ENCODE measurements at regions not wholly inside any gene's neighbourhood (a gene's known extent, or its start where the extent isn't known, plus 50 kb on each side); places are given as distances from the start of the nearest gene placed in this dataset.

- Histone ChIP-seq H2AFZ (ENCODE audit: low read depth, low read length) (no peak overlapping the region), H3K4me1 (ENCODE audit: low read length) (no peaks in the 10 kb centered on the region), H3K79me2 (ENCODE audit: low read length) (no peaks in the 10 kb centered on the region), H3K4me2 (ENCODE audit: low read length) (no peak overlapping the region), H3K27me3 (ENCODE audit: low read depth, low read length) (no peaks in the 10 kb centered on the region), H3K9me3 (ENCODE audit: insufficient read depth, low read length) (no peaks in the 10 kb centered on the region), H4K20me1 (ENCODE audit: insufficient read depth, low read length) (no peaks in the 10 kb centered on the region), H3K36me3 (replicated peaks; ENCODE audit: low read depth, low read length) (no peaks in the 10 kb centered on the region), H3K27ac (ENCODE audit: low read length) (no peak overlapping the region), H3K9ac (ENCODE audit: low read length) (no peak overlapping the region), H3K4me3 (ENCODE audit: low read length) (no peak overlapping the region)
- TF ChIP-seq EZH2phosphoT487 (IDR thresholded peaks at IDR 0.05; ENCODE audit: low read depth), result no peak
- TF ChIP-seq, protein P1, sequence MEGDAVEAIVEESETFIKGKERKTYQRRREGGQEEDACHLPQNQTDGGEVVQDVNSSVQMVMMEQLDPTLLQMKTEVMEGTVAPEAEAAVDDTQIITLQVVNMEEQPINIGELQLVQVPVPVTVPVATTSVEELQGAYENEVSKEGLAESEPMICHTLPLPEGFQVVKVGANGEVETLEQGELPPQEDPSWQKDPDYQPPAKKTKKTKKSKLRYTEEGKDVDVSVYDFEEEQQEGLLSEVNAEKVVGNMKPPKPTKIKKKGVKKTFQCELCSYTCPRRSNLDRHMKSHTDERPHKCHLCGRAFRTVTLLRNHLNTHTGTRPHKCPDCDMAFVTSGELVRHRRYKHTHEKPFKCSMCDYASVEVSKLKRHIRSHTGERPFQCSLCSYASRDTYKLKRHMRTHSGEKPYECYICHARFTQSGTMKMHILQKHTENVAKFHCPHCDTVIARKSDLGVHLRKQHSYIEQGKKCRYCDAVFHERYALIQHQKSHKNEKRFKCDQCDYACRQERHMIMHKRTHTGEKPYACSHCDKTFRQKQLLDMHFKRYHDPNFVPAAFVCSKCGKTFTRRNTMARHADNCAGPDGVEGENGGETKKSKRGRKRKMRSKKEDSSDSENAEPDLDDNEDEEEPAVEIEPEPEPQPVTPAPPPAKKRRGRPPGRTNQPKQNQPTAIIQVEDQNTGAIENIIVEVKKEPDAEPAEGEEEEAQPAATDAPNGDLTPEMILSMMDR (IDR thresholded peaks at IDR 0.05; ENCODE audit: low read depth, low read length), result no peak
Observed at GRCh38 chr13:34593658-34594057, 348.4 kb upstream of the NBEA start.

GRCh38 chr13:34594507-34594906, 347.6 kb upstream of the NBEA start:
- TF ChIP-seq, protein P1 (IDR thresholded peaks at IDR 0.05; ENCODE audit: low read depth, low read length), result no peak
- H3K27me3 ChIP-seq (ENCODE audit: low read depth, low read length), result no peaks in the 10 kb centered on the region
- no peaks in the 10 kb centered on the region for H3K9me3 ChIP-seq (ENCODE audit: insufficient read depth, low read length)
- no peaks in the 10 kb centered on the region for H3K79me2 ChIP-seq (ENCODE audit: low read length)
- H3K4me1 ChIP-seq (ENCODE audit: low read length), result no peaks in the 10 kb centered on the region
- H3K4me2 ChIP-seq (ENCODE audit: low read length), result no peak overlapping the region
- no peaks in the 10 kb centered on the region for H4K20me1 ChIP-seq (ENCODE audit: insufficient read depth, low read length)
- H3K27ac ChIP-seq (ENCODE audit: low read length), result no peak overlapping the region
- H2AFZ ChIP-seq (ENCODE audit: low read depth, low read length), result no peak overlapping the region
- no peaks in the 10 kb centered on the region for H3K36me3 ChIP-seq (replicated peaks; ENCODE audit: low read depth, low read length)
- H3K9ac ChIP-seq (ENCODE audit: low read length), result no peak overlapping the region
- no peak overlapping the region for H3K4me3 ChIP-seq (ENCODE audit: low read length)

GRCh38 chr13:34608331-34608730, 333.7 kb upstream of the NBEA start:
- H3K36me3 ChIP-seq (replicated peaks; ENCODE audit: low read depth, low read length), result no peaks in the 10 kb centered on the region
- no peak overlapping the region for H2AFZ ChIP-seq (ENCODE audit: low read depth, low read length)
- no peaks in the 10 kb centered on the region for H3K79me2 ChIP-seq (ENCODE audit: low read length)
- H4K20me1 ChIP-seq (ENCODE audit: insufficient read depth, low read length), result no peaks in the 10 kb centered on the region
- no peaks in the 10 kb centered on the region for H3K9me3 ChIP-seq (ENCODE audit: insufficient read depth, low read length)
- peaks cover 7% of the 10 kb centered on the region; the same call in 1 of the 2 replicates for H3K4me1 ChIP-seq (ENCODE audit: low read length)
- H3K27me3 ChIP-seq (ENCODE audit: low read depth, low read length), result no peaks in the 10 kb centered on the region
- no peak overlapping the region for H3K4me2 ChIP-seq (ENCODE audit: low read length)
- H3K9ac ChIP-seq (ENCODE audit: low read length), result no peak overlapping the region
- no peak overlapping the region for H3K4me3 ChIP-seq (ENCODE audit: low read length)
- H3K27ac ChIP-seq (ENCODE audit: low read length), result no peak overlapping the region
- no peak for TF ChIP-seq EZH2phosphoT487 (IDR thresholded peaks at IDR 0.05; ENCODE audit: low read depth)
- TF ChIP-seq, protein P1 (IDR thresholded peaks at IDR 0.05; ENCODE audit: low read depth, low read length), result no peak

GRCh38 chr13:34611671-34612070, 330.4 kb upstream of the NBEA start:
- Histone ChIP-seq H3K27ac (ENCODE audit: low read length) (no peak overlapping the region), H4K20me1 (ENCODE audit: insufficient read depth, low read length) (no peaks in the 10 kb centered on the region)

More at GRCh38 chr13:34611671-34612070, 330.4 kb upstream of the NBEA start:
- Histone ChIP-seq H2AFZ (ENCODE audit: low read depth, low read length) (no peak overlapping the region), H3K27me3 (ENCODE audit: low read depth, low read length) (no peaks in the 10 kb centered on the region), H3K9me3 (ENCODE audit: insufficient read depth, low read length) (no peaks in the 10 kb centered on the region), H3K36me3 (replicated peaks; ENCODE audit: low read depth, low read length) (no peaks in the 10 kb centered on the region), H3K4me2 (ENCODE audit: low read length) (no peak overlapping the region), H3K79me2 (ENCODE audit: low read length) (no peaks in the 10 kb centered on the region), H3K4me1 (ENCODE audit: low read length) (peaks cover 6% of the 10 kb centered on the region; the same call in 1 of the 2 replicates), H3K9ac (ENCODE audit: low read length) (no peak overlapping the region), H3K4me3 (ENCODE audit: low read length) (no peak overlapping the region)
- no peak for TF ChIP-seq EZH2phosphoT487 (IDR thresholded peaks at IDR 0.05; ENCODE audit: low read depth)
- TF ChIP-seq, protein P1 (IDR thresholded peaks at IDR 0.05; ENCODE audit: low read depth, low read length), result no peak

Measured in OCI-LY3 (cell line).